ENCODE measurements at regions not wholly inside any gene's neighbourhood (a gene's known extent, or its start where the extent isn't known, plus 50 kb on each side); places are given as distances from the start of the nearest gene placed in this dataset.

GRCh38 chr7:16978358-16979244 lies 96.8 kb upstream of the AGR3 start:
- peak; percentile 28 for DNase-seq

GRCh38 chr7:16980539-16980938 lies 98.8 kb upstream of the AGR3 start:
- DNase-seq, result no peak

- peak; percentile 5 for DNase-seq
These were observed 101.0 kb upstream of the AGR3 start for GRCh38 chr7:16982640-16983350.

- DNase-seq, result no peak
These were observed 102.6 kb upstream of the AGR3 start for GRCh38 chr7:16984375-16984774.

GRCh38 chr7:16985621-16986020 lies 103.8 kb upstream of the AGR3 start:
- DNase-seq, result peak; percentile 33

GRCh38 chr7:16986755-16987154 lies 105.0 kb upstream of the AGR3 start:
- DNase-seq, result no peak

GRCh38 chr7:16989811-16990413 lies 108.1 kb upstream of the AGR3 start:
- peak; percentile 74 for DNase-seq

- DNase-seq, result no peak
These were observed 109.8 kb upstream of the AGR3 start for GRCh38 chr7:16991551-16991950.

GRCh38 chr7:16993543-16993942 lies 111.8 kb upstream of the AGR3 start:
- DNase-seq, result no peak

- no peak for DNase-seq
These were observed 116.8 kb upstream of the AGR3 start for GRCh38 chr7:16998481-16999051.

GRCh38 chr7:16999541-17000267 lies 117.9 kb upstream of the AGR3 start:
- DNase-seq, result no peak

GRCh38 chr7:17005271-17005670 lies 123.5 kb upstream of the AGR3 start:
- DNase-seq, result no peak

GRCh38 chr7:17007841-17008240 lies 126.1 kb upstream of the AGR3 start:
- no peak for DNase-seq

GRCh38 chr7:17009007-17009719 lies 127.4 kb upstream of the AGR3 start:
- no peak for DNase-seq

- no peak for DNase-seq
These were observed 128.2 kb upstream of the AGR3 start for GRCh38 chr7:17009933-17010332.

- no peak for DNase-seq
These were observed 129.0 kb upstream of the AGR3 start for GRCh38 chr7:17010637-17011300.

GRCh38 chr7:17013204-17013603 lies 131.4 kb upstream of the AGR3 start:
- DNase-seq, result no peak

- no peak for DNase-seq
These were observed 132.9 kb upstream of the AGR3 start for GRCh38 chr7:17014686-17015085.

- DNase-seq, result no peak
These were observed 133.8 kb upstream of the AGR3 start for GRCh38 chr7:17015598-17016031.

- DNase-seq, result no peak
These were observed 134.7 kb upstream of the AGR3 start for GRCh38 chr7:17016402-17017010.

- no peak for DNase-seq
These were observed 137.3 kb upstream of the AGR3 start for GRCh38 chr7:17019106-17019505.

Data from NCI-H345 (cell line).